ENCODE measurements at regions not wholly inside any gene's neighbourhood (a gene's known extent, or its start where the extent isn't known, plus 50 kb on each side); places are given as distances from the start of the nearest gene placed in this dataset.

GRCh38 chr16:85392756-85393673, 220.1 kb upstream of the GSE1 start:
- peaks cover 4% of the 10 kb centered on the region for H3K9me3 Mint-ChIP-seq
- no peak for TF ChIP-seq CTCF (IDR thresholded peaks at IDR 0.05)
- peaks cover 6% of the 10 kb centered on the region for H3K27me3 Mint-ChIP-seq (ENCODE audit: insufficient read depth)
- peaks cover 7% of the 10 kb centered on the region for H3K36me3 Mint-ChIP-seq (ENCODE audit: low read depth)
- H3K27ac Mint-ChIP-seq = no peak overlapping the region
- no peak for DNase-seq
- no peak overlapping the region for H3K4me3 Mint-ChIP-seq
- H3K4me1 Mint-ChIP-seq (ENCODE audit: low read depth) = peaks cover 62% of the 10 kb centered on the region

- peak; percentile 17 for DNase-seq
- H3K9me3 Mint-ChIP-seq = peaks cover 4% of the 10 kb centered on the region
- no peak overlapping the region for H3K27ac Mint-ChIP-seq
- peaks cover 10% of the 10 kb centered on the region for H3K27me3 Mint-ChIP-seq (ENCODE audit: insufficient read depth)
- H3K4me3 Mint-ChIP-seq = no peak overlapping the region; the same call in 1 of the 2 replicates
- H3K4me1 Mint-ChIP-seq (ENCODE audit: low read depth) = peaks cover 62% of the 10 kb centered on the region
- peaks cover 10% of the 10 kb centered on the region for H3K36me3 Mint-ChIP-seq (ENCODE audit: low read depth)
- TF ChIP-seq CTCF (IDR thresholded peaks at IDR 0.05) = peak; percentile 98
These were observed 219.3 kb upstream of the GSE1 start for GRCh38 chr16:85393674-85394451.

GRCh38 chr16:85394456-85395206, 218.5 kb upstream of the GSE1 start:
- Mint-ChIP-seq H3K4me1 (ENCODE audit: low read depth) (peaks cover 58% of the 10 kb centered on the region), H3K27ac (peak overlapping the region; percentile 78), H3K4me3 (peak overlapping the region; percentile 24; the same call in 1 of the 2 replicates), H3K9me3 (peaks cover 4% of the 10 kb centered on the region), H3K36me3 (ENCODE audit: low read depth) (peaks cover 12% of the 10 kb centered on the region), H3K27me3 (ENCODE audit: insufficient read depth) (peaks cover 10% of the 10 kb centered on the region)
- no peak for DNase-seq
- no peak for TF ChIP-seq CTCF (IDR thresholded peaks at IDR 0.05)

- Mint-ChIP-seq H3K4me3 (peak overlapping the region; percentile 75), H3K9me3 (peaks cover 4% of the 10 kb centered on the region), H3K27ac (peak overlapping the region; percentile 90), H3K4me1 (ENCODE audit: low read depth) (peaks cover 51% of the 10 kb centered on the region), H3K36me3 (ENCODE audit: low read depth) (peaks cover 12% of the 10 kb centered on the region), H3K27me3 (ENCODE audit: insufficient read depth) (peaks cover 10% of the 10 kb centered on the region)
- no peak for TF ChIP-seq CTCF (IDR thresholded peaks at IDR 0.05)
- DNase-seq = peak; percentile 99
These were observed 217.8 kb upstream of the GSE1 start for GRCh38 chr16:85395207-85395912.
